Raji (cell line): ENCODE measurements at regions not wholly inside any gene's neighbourhood (a gene's known extent, or its start where the extent isn't known, plus 50 kb on each side); places are given as distances from the start of the nearest gene placed in this dataset.

Experiments used
- POLR2A ChIP-seq: IDR thresholded peaks from 2 replicates; pipeline ENCODE4 v1.6.1; 2011; ENCODE audit warnings: low read depth, low read length, control low read depth; ENCODE audit not compliant: insufficient read depth

GRCh38 chr17:71528210-71528609 is 592.6 kb upstream of the SOX9 start:
- no peak for TF ChIP-seq POLR2A

GRCh38 chr17:71530248-71530647 is 590.6 kb upstream of the SOX9 start:
- TF ChIP-seq POLR2A: no peak

- TF ChIP-seq POLR2A: no peak
Measured at GRCh38 chr17:71535321-71535720, 585.5 kb upstream of the SOX9 start.

- no peak for TF ChIP-seq POLR2A
Measured at GRCh38 chr17:71546419-71546818, 574.4 kb upstream of the SOX9 start.

GRCh38 chr17:71547904-71548303 is 572.9 kb upstream of the SOX9 start:
- TF ChIP-seq POLR2A: no peak

- no peak for TF ChIP-seq POLR2A
Measured at GRCh38 chr17:71548540-71549190, 572.2 kb upstream of the SOX9 start.

GRCh38 chr17:71550675-71551074 is 570.1 kb upstream of the SOX9 start:
- TF ChIP-seq POLR2A: no peak

- no peak for TF ChIP-seq POLR2A
Measured at GRCh38 chr17:71553381-71553780, 567.4 kb upstream of the SOX9 start.

- no peak for TF ChIP-seq POLR2A
Measured at GRCh38 chr17:71558901-71559300, 561.9 kb upstream of the SOX9 start.

GRCh38 chr17:71572343-71572742 is 548.5 kb upstream of the SOX9 start:
- no peak for TF ChIP-seq POLR2A

- TF ChIP-seq POLR2A: no peak
Measured at GRCh38 chr17:71578446-71578845, 542.4 kb upstream of the SOX9 start.

- no peak for TF ChIP-seq POLR2A
Measured at GRCh38 chr17:71580220-71580619, 540.6 kb upstream of the SOX9 start.

GRCh38 chr17:71585540-71585939 is 535.3 kb upstream of the SOX9 start:
- no peak for TF ChIP-seq POLR2A

GRCh38 chr17:71592431-71592830 is 528.4 kb upstream of the SOX9 start:
- TF ChIP-seq POLR2A: no peak

GRCh38 chr17:71593078-71593477 is 527.7 kb upstream of the SOX9 start:
- no peak for TF ChIP-seq POLR2A

GRCh38 chr17:71600137-71600789 is 520.6 kb upstream of the SOX9 start:
- no peak for TF ChIP-seq POLR2A
